ENCODE measurements at regions not wholly inside any gene's neighbourhood (a gene's known extent, or its start where the extent isn't known, plus 50 kb on each side); places are given as distances from the start of the nearest gene placed in this dataset.
A peak's percentile ranks its signal among the peaks of the same experiment; 100 is the strongest.
"Not testable (repeated sequence)": the region's sequence is repeated elsewhere in the genome, so short reads cannot be mapped to it uniquely, and the experiment has no call there.

DNA sequence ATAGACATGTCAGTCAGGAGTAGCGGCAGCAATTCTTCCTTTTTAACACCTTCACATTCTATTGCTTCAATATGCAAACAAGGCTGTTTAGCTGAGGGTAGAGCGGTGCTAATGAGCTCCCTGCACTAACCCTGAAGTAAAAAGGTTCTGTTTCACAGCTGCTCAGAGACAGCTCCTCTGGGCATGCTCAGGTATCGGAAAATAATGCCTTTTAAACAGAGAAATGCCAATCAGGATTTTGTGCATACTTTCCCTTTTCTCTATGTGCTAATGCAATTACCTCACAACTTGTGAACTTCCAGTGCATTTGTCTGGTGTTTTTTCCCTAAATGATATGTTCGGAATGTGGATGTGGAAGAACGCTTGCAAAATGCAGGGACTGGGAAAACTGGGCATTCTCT, 307.7 kb upstream of the FZD8 start:
- Histone ChIP-seq H3K4me1 (ENCODE audit: control insufficient read depth, insufficient read depth, low read length) (peaks cover 22% of the 10 kb centered on the region), H3K9ac (ENCODE audit: low read length) (no peak overlapping the region), H3K4me3 (ENCODE audit: low read depth, low read length) (peak overlapping the region; percentile 21; the same call in 1 of the 2 replicates), H3K9me3 (ENCODE audit: control insufficient read depth, insufficient read depth, low read depth, low read length) (no peaks in the 10 kb centered on the region), H3K36me3 (ENCODE audit: control insufficient read depth, insufficient read depth, low read length) (no peaks in the 10 kb centered on the region), H3K27me3 (ENCODE audit: control insufficient read depth, insufficient read depth, low read length) (peaks cover 17% of the 10 kb centered on the region), H3K27ac (ENCODE audit: low read depth, low read length) (no peak overlapping the region)

GRCh38 chr10:35946556-35946955, 304.5 kb upstream of the FZD8 start:
- Histone ChIP-seq H3K9me3 (ENCODE audit: control insufficient read depth, insufficient read depth, low read depth, low read length) (no peaks in the 10 kb centered on the region), H3K27ac (ENCODE audit: low read depth, low read length) (no peak overlapping the region), H3K27me3 (ENCODE audit: control insufficient read depth, insufficient read depth, low read length) (peaks cover 17% of the 10 kb centered on the region), H3K4me3 (ENCODE audit: low read depth, low read length) (no peak overlapping the region), H3K36me3 (ENCODE audit: control insufficient read depth, insufficient read depth, low read length) (no peaks in the 10 kb centered on the region), H3K9ac (ENCODE audit: low read length) (no peak overlapping the region), H3K4me1 (ENCODE audit: control insufficient read depth, insufficient read depth, low read length) (peaks cover 22% of the 10 kb centered on the region)

DNA sequence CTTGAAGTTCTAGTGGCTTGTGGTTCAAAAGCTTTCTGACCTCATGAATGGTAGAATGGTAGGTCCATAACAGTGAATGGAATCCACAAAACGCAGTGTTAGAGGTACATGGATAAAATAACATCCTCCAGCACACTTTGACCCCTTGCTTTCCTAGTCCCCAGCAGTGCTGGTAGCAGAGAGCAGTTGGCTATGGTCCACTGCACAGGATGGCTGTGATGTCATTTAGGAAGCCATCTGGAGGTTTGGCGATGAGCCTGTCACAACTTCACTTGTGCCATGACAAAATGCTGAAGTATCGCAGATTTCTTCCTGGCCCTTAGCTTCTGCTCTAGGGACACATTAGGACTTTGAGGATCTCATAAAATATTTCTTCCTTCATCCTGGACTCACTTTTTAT, 300.0 kb upstream of the FZD8 start:
- Histone ChIP-seq H3K4me1 (ENCODE audit: control insufficient read depth, insufficient read depth, low read length) (peaks cover 10% of the 10 kb centered on the region), H3K9me3 (ENCODE audit: control insufficient read depth, insufficient read depth, low read depth, low read length) (no peaks in the 10 kb centered on the region), H3K36me3 (ENCODE audit: control insufficient read depth, insufficient read depth, low read length) (no peaks in the 10 kb centered on the region), H3K4me3 (ENCODE audit: low read depth, low read length) (no peak overlapping the region), H3K27me3 (ENCODE audit: control insufficient read depth, insufficient read depth, low read length) (peaks cover 4% of the 10 kb centered on the region), H3K27ac (ENCODE audit: low read depth, low read length) (no peak overlapping the region), H3K9ac (ENCODE audit: low read length) (no peak overlapping the region)

DNA sequence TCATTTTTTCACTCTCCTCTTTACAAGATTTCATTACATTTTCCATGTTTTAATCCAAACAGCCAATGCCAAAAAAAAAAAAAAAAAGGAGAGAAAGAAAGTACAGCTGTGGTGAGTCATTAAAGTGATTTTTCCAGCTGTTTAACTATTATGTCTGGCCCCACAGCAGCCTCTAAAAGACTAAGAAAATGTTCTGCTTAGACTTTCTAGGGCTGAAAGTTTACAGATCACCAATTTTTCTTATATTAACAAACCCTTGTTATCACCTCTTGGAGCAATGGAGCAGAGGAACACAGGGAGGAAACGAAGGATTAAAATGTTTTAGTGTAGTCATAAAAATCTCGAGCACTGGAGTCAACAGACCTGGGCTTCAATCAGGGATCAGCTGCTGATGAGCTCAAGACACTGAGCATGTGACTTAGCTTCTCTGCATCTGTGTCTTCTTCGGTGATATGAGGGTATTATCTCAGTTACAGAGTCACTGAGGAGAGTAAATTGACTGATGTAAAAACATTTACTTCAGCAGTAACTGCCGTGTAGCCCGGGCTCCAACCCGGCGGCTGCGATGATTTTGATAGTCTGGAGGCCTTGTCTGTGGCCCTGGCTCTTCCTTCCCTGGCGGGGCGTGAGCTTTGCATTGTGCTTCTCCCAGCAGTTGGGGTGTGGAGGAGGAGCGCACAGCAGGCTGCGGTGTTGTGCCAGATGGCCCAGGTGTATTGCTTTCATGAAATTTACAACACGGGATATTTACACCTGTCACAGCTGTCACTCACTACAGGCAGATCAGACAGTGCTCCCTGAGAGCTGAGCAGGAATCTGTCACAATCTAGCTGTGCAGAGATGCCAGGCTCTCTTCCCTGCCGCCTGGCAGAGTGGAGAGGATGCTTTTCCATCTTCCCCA, 298.3 kb upstream of the FZD8 start:
- Histone ChIP-seq H3K27ac (ENCODE audit: low read depth, low read length) (no peak overlapping the region), H3K4me3 (ENCODE audit: low read depth, low read length) (no peak overlapping the region), H3K36me3 (ENCODE audit: control insufficient read depth, insufficient read depth, low read length) (no peaks in the 10 kb centered on the region), H3K9ac (ENCODE audit: low read length) (peak overlapping the region; percentile 23), H3K4me1 (ENCODE audit: control insufficient read depth, insufficient read depth, low read length) (peaks cover 10% of the 10 kb centered on the region), H3K27me3 (ENCODE audit: control insufficient read depth, insufficient read depth, low read length) (peaks cover 3% of the 10 kb centered on the region; the same call in 1 of the 2 replicates), H3K9me3 (ENCODE audit: control insufficient read depth, insufficient read depth, low read depth, low read length) (no peaks in the 10 kb centered on the region)

DNA sequence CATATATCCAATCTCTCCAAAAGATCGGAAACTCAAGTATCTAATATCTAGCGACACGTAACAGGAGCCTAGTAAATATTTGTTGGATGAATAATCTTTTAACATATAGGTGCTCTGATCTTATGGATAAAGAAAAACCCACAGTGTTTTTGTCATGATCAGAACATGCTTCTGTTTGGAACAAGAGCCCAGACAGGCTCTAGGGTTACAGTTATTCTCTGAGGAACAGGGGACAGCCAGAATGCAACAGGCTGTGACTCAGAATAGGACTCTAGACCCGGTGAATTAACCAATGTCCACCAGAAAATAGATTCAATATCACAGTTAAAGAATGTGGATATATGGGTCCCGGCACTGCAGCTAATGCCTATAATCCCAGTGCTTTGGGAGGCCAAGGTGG, 296.1 kb upstream of the FZD8 start:
- Histone ChIP-seq H3K9me3 (ENCODE audit: control insufficient read depth, insufficient read depth, low read depth, low read length) (no peaks in the 10 kb centered on the region), H3K27me3 (ENCODE audit: control insufficient read depth, insufficient read depth, low read length) (peaks cover 3% of the 10 kb centered on the region; the same call in 1 of the 2 replicates), H3K4me1 (ENCODE audit: control insufficient read depth, insufficient read depth, low read length) (peaks cover 13% of the 10 kb centered on the region), H3K9ac (ENCODE audit: low read length) (no peak overlapping the region), H3K4me3 (ENCODE audit: low read depth, low read length) (no peak overlapping the region), H3K27ac (ENCODE audit: low read depth, low read length) (no peak overlapping the region), H3K36me3 (ENCODE audit: control insufficient read depth, insufficient read depth, low read length) (no peaks in the 10 kb centered on the region)

GRCh38 chr10:35937546-35937945, 295.4 kb upstream of the FZD8 start:
- H3K4me1 ChIP-seq (ENCODE audit: control insufficient read depth, insufficient read depth, low read length) = peaks cover 13% of the 10 kb centered on the region
- no peaks in the 10 kb centered on the region for H3K9me3 ChIP-seq (ENCODE audit: control insufficient read depth, insufficient read depth, low read depth, low read length)
- no peaks in the 10 kb centered on the region for H3K36me3 ChIP-seq (ENCODE audit: control insufficient read depth, insufficient read depth, low read length)
- peaks cover 3% of the 10 kb centered on the region; the same call in 1 of the 2 replicates for H3K27me3 ChIP-seq (ENCODE audit: control insufficient read depth, insufficient read depth, low read length)
- H3K4me3 ChIP-seq (ENCODE audit: low read depth, low read length) = no peak overlapping the region
- no peak overlapping the region for H3K27ac ChIP-seq (ENCODE audit: low read depth, low read length)
- H3K9ac ChIP-seq (ENCODE audit: low read length) = no peak overlapping the region

DNA sequence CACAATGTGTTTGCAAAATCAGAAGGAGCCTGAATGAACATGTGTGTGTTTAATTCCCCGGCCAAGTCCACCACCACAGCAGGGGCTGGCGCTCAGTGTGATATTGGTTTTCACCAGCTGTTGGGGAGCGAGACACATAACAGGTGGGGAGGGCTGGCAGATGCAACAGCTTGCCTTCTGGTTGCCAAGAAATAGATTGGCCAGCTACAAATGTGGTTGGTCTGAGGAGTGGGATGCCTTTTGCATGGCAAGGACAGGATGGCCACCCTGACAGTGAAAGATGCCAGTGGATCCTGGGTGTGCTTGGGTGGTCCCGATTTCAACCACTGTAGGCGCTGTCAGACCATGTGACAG, 292.5 kb upstream of the FZD8 start:
- Histone ChIP-seq H3K36me3 (ENCODE audit: control insufficient read depth, insufficient read depth, low read length) (no peaks in the 10 kb centered on the region), H3K4me1 (ENCODE audit: control insufficient read depth, insufficient read depth, low read length) (0 out of 2 replicates have a peak, but pooled peaks cover 3% of the 10 kb centered on the region), H3K27me3 (ENCODE audit: control insufficient read depth, insufficient read depth, low read length) (no peaks in the 10 kb centered on the region; the same call in 1 of the 2 replicates), H3K27ac (ENCODE audit: low read depth, low read length) (no peak overlapping the region), H3K4me3 (ENCODE audit: low read depth, low read length) (no peak overlapping the region), H3K9ac (ENCODE audit: low read length) (no peak overlapping the region), H3K9me3 (ENCODE audit: control insufficient read depth, insufficient read depth, low read depth, low read length) (no peaks in the 10 kb centered on the region)

- no peak overlapping the region for H3K9ac ChIP-seq (ENCODE audit: low read length)
- H3K27ac ChIP-seq (ENCODE audit: low read depth, low read length) = no peak overlapping the region
- H3K36me3 ChIP-seq (ENCODE audit: control insufficient read depth, insufficient read depth, low read length) = no peaks in the 10 kb centered on the region
- H3K9me3 ChIP-seq (ENCODE audit: control insufficient read depth, insufficient read depth, low read depth, low read length) = no peaks in the 10 kb centered on the region
- no peaks in the 10 kb centered on the region; the same call in 1 of the 2 replicates for H3K27me3 ChIP-seq (ENCODE audit: control insufficient read depth, insufficient read depth, low read length)
- H3K4me3 ChIP-seq (ENCODE audit: low read depth, low read length) = no peak overlapping the region
- H3K4me1 ChIP-seq (ENCODE audit: control insufficient read depth, insufficient read depth, low read length) = 0 out of 2 replicates have a peak, but pooled peaks cover 3% of the 10 kb centered on the region
Measured at GRCh38 chr10:35933940-35934641, 292.0 kb upstream of the FZD8 start.

DNA sequence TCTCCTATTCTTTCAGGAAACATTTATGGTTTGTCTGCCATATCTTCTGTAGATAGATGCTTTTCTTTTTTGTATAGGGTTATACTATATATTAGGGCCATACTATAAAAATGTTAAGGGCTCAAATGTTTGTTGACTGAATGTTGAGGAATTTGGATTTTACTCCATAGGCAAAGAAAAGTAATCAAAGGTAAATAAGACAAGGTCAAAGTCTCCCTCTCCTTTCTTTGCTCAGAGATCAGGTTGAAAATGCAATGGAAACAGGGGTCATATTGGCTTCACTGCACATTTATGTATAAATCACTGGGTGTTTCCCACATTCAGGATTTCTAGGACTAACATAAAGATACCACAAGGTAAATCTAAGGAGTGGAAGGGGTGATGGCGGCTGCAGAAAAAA, 291.4 kb upstream of the FZD8 start:
- no peak overlapping the region for H3K27ac ChIP-seq (ENCODE audit: low read depth, low read length)
- no peaks in the 10 kb centered on the region for H3K27me3 ChIP-seq (ENCODE audit: control insufficient read depth, insufficient read depth, low read length)
- H3K9ac ChIP-seq (ENCODE audit: low read length) = no peak overlapping the region
- no peaks in the 10 kb centered on the region for H3K36me3 ChIP-seq (ENCODE audit: control insufficient read depth, insufficient read depth, low read length)
- H3K4me1 ChIP-seq (ENCODE audit: control insufficient read depth, insufficient read depth, low read length) = 0 out of 2 replicates have a peak, but pooled peaks cover 3% of the 10 kb centered on the region
- H3K9me3 ChIP-seq (ENCODE audit: control insufficient read depth, insufficient read depth, low read depth, low read length) = no peaks in the 10 kb centered on the region
- no peak overlapping the region for H3K4me3 ChIP-seq (ENCODE audit: low read depth, low read length)

GRCh38 chr10:35929962-35930361, 287.9 kb upstream of the FZD8 start:
- H3K27me3 ChIP-seq (ENCODE audit: control insufficient read depth, insufficient read depth, low read length) = not testable (repeated sequence)

DNA sequence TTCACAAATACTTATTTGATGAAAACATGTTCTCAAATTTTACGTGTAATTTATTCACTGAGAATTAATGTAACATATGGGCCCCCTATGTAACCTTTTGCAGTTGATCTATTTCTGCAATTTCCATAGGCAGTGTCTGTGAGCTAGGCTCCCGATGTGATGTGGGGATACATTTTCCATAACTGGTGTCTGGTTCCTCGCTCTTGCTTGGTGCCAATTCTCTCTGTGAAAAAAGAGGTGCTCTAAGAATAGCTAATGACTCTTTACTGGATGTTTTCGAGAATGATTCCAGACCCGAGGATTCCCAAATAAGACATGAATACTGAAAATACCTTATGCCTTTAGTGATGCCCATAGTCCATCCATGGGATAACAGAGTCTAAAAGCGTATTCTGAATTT, 286.7 kb upstream of the FZD8 start:
- H3K4me1 ChIP-seq (ENCODE audit: control insufficient read depth, insufficient read depth, low read length) = peaks cover 32% of the 10 kb centered on the region
- no peak overlapping the region for H3K4me3 ChIP-seq (ENCODE audit: low read depth, low read length)
- no peaks in the 10 kb centered on the region for H3K36me3 ChIP-seq (ENCODE audit: control insufficient read depth, insufficient read depth, low read length)

More at GRCh38 chr10:35929962-35930361, 287.9 kb upstream of the FZD8 start:
- H3K4me3 ChIP-seq (ENCODE audit: low read depth, low read length); H3K36me3 ChIP-seq (ENCODE audit: control insufficient read depth, insufficient read depth, low read length); H3K9me3 ChIP-seq (ENCODE audit: control insufficient read depth, insufficient read depth, low read depth, low read length); H3K27ac ChIP-seq (ENCODE audit: low read depth, low read length); H3K9ac ChIP-seq (ENCODE audit: low read length): not testable (repeated sequence)
- peaks cover 30% of the 10 kb centered on the region for H3K4me1 ChIP-seq (ENCODE audit: control insufficient read depth, insufficient read depth, low read length)

More for the DNA sequence above, 286.7 kb upstream of the FZD8 start:
- no peak overlapping the region for H3K9ac ChIP-seq (ENCODE audit: low read length)
- no peaks in the 10 kb centered on the region for H3K9me3 ChIP-seq (ENCODE audit: control insufficient read depth, insufficient read depth, low read depth, low read length)
- H3K27ac ChIP-seq (ENCODE audit: low read depth, low read length) = no peak overlapping the region
- H3K27me3 ChIP-seq (ENCODE audit: control insufficient read depth, insufficient read depth, low read length) = no peaks in the 10 kb centered on the region

All from HUES6 (cell line).